Kidney tubule cell (primary cell): ENCODE measurements at regions not wholly inside any gene's neighbourhood (a gene's known extent, or its start where the extent isn't known, plus 50 kb on each side); places are given as distances from the start of the nearest gene placed in this dataset.
"Not testable (repeated sequence)": the region's sequence is repeated elsewhere in the genome, so short reads cannot be mapped to it uniquely, and the experiment has no call there.

Experiments
- DNase-seq: peaks from one replicate; pipeline ENCODE4 v3.0.0-alpha.2; 2018; ENCODE audit warnings: low spot score

- DNase-seq = no peak
Measured at GRCh38 chr2:239745386-239746227, 279.5 kb downstream of the NDUFA10 start.

DNA sequence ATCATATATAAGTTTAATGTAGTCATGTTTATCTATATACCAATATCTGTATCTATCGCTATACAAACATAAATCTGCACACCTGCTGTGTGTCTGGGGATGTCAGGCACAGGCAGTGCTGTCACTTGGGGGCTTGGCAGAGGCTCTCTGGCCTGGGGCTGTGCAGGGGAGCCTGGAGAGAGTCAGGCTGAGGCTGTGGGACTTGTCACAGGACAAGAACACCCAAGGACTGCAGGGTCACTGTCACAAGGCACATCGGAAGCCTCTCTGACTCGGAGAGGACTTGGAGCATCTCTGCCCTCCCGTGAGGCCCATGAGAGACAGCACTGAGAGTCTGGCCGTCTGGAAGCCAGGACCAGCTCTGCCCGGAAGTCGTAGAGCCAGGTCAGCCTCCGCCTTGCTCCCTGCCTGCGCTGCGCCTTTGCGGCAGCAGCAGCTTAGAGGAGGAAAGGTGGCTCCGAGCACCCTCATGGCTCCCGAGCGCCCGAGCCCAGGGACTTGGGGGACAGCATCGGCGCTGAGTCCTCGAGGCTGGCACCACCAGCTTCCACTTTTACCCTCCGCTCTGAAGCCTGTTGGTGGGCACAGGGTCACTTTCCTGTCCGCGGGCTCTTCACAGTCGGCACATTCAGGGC, 280.3 kb downstream of the NDUFA10 start:
- DNase-seq = no peak

DNA sequence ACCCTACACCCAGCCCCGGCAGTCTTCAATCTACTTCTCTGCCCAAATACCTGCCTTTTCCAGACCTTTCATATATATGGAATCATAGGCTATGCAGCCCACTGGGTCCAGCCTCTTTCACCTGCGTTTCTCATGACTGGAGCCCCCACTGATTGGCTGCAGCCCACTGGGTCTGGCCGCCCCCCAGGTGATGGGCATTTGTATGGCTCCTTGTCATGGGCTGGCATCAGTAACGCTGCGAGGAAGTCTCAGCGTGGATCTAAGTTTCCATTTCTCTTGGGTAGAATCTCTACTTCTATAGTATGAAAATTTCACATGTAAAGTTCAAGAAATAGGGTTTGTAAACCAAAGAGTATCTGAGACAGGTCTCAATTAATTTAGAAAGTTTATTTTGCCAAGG, 281.9 kb downstream of the NDUFA10 start:
- no peak for DNase-seq

- DNase-seq = no peak
Measured at GRCh38 chr2:239742377-239742776, 282.8 kb downstream of the NDUFA10 start.

GRCh38 chr2:239739206-239739605, 285.9 kb downstream of the NDUFA10 start:
- DNase-seq = no peak

GRCh38 chr2:239738159-239738558, 287.0 kb downstream of the NDUFA10 start:
- DNase-seq = no peak

GRCh38 chr2:239737144-239737463, 288.0 kb downstream of the NDUFA10 start:
- no peak for DNase-seq

DNA sequence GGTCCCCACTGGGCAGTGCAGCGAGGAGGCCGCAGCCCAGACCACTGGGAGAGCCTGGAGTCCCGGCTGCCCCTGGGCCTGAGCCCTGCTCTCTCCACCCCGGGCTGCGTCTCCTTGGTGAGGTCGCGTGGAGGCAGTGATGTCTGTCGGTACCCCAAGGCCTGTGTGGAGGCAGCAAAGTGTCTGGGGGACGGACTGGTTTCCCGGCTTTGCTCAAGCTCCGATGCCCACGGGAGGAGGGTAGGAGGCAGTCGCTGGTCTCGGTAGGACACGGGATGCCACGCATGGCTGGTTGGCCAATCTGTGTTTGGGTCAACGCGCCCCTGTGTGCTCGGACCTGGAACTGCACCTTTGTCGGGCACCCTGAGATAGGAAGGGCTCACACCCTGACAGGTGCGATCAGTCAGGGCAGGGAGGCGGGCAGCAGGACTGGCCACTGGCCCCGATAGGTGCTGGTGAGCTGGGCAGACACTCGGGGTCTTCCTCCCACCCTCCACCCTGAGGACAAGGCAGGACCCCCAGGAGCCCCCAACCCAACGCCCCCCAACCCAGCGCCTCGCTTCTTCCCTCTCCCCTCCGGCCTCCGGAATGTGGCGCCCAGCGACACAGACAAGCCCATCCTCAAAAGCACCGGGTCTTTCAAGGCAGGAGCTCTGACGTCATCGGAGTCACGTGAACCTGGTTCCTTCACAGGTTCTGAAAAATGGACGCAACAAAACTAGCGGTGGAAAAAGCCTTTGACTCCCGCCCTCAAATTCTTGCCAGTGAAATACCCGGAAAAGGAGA, 288.6 kb downstream of the NDUFA10 start:
- no peak for DNase-seq

DNA sequence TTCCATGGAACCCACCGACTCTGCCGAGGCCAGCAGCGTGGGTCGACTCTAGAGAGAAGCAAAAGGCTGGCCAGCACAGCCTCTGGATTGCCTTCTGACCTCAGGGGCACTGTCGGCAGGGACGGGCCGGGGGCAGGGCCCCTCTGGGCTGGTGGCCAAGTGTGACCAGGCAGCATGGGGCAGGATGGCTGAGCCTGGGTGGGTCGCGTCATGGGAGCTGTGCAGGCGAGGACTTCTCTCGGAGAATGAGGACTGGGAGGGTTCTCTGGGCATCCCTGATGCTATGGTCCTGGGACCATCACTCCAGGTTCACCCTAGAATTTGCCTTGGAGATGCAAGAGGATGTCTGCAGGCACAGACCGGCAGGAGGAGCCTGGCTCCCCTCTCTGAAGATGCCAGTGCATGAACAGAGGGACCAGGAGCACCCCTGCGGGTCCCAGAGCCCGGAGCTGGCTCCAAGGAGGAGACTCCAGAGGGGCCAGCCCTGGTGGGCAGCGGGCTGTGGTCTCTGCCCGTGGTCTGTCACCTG, 289.2 kb downstream of the NDUFA10 start:
- no peak for DNase-seq

- no peak for DNase-seq
Measured at GRCh38 chr2:239735131-239735828, 289.9 kb downstream of the NDUFA10 start.

GRCh38 chr2:239734436-239735005, 290.6 kb downstream of the NDUFA10 start:
- DNase-seq = no peak

- no peak for DNase-seq
Measured at GRCh38 chr2:239732666-239733010, 292.5 kb downstream of the NDUFA10 start.

GRCh38 chr2:239731998-239732665, 293.0 kb downstream of the NDUFA10 start:
- no peak for DNase-seq

- DNase-seq = no peak
Measured at GRCh38 chr2:239731422-239731821, 293.7 kb downstream of the NDUFA10 start.

- no peak for DNase-seq
Measured at GRCh38 chr2:239730897-239731296, 294.2 kb downstream of the NDUFA10 start.

GRCh38 chr2:239730567-239730882, 294.6 kb downstream of the NDUFA10 start:
- DNase-seq = not testable (repeated sequence)

DNA sequence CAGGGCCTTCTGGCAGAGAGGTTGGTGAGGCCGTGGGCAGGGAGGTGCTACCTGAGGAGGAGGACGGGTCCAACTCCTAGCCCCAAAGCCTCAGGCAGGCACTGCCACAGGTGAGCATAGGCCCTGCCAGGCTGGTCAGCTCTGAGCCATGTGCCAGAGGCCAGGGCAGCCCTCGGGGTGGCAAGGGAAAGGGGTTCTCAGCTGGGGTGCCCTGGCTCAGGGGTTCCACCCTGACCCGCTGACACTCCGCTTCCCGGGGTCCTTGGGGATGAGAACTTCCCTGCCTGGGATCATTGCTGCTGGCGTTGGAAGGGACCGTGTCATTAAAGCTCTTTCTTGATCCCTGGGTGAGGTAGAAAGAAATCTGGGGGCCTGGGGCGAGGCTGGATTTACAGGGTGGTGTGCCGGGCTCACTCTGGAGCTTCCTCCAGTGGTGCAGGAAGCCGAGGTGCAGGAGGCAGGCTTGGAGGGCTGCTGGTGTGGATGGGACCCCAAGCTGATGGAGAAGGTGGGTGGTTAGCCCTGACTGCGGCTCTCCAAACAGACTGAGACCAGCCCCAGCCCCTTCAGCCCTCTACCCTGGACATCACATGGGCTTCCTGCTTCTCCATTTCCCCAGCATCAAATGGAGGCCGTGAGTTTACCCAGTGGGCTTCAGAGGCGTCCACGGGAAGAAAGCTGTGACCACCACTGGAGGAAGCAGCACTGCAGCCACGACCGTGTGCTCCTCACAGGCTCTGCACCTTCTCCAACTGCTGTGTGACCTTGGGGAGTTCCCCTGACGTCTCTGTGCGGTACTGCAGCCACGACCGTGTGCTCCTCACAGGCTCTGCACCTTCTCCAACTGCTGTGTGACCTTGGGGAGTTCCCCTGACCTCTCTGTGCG, 295.2 kb downstream of the NDUFA10 start:
- DNase-seq = no peak

GRCh38 chr2:239729151-239729550, 296.0 kb downstream of the NDUFA10 start:
- no peak for DNase-seq

DNA sequence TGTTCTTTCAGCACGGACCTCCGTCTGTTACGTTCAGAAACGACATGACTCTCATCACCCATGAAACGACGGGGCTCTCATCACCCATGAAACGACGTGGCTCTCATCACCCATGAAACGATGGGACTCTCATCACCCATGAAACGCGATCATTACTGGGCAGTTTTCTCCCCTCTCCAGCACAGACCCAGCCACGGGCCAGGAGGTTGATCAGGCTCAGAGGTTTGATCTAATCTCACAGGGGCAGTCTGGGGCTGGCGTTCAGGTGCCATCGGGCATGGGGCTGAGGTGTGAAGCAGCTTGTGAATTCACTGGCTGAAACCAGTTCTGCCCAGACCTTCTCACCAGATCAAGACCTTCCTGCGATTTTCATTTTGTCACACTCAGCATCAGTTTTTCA, 296.4 kb downstream of the NDUFA10 start:
- no peak for DNase-seq
